ENCODE measurements at regions not wholly inside any gene's neighbourhood (a gene's known extent, or its start where the extent isn't known, plus 50 kb on each side); places are given as distances from the start of the nearest gene placed in this dataset.

DNA sequence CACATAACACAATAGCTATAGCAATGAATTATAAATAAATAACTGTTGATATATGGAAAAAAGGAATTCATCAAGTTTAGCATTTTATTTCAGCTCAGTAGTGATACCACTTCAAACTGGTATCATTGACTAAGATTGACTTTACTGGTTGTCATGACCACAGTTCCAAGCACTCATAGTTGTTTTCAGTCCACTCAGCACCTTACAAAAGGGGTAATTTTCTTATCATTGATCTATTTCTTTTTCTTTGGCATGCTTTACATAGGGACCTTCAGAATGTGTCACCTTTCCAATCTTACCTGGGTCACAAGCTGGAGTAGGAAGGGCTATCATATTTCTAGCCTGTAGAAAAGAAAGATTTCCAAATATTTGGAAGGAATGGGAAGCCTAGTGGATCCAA lies 275.5 kb upstream of the TMEM229A start:
- no peak overlapping the region for H3K4me2 ChIP-seq
- H3K27ac ChIP-seq: no peak overlapping the region
- no peaks in the 10 kb centered on the region for H3K9me3 ChIP-seq
- CTCF ChIA-PET: interaction anchor here (0.6 kb wide), 1 partner anchor 540 kb away, joined by 3 read pairs; no protein-coding TSS in a partner anchor
- no peak for ATAC-seq
- no peak for DNase-seq (ENCODE audit: low read depth in 1 of 2, low spot score in 1 of 2)
- POLR2A ChIA-PET: no interaction called here
- H3K4me1 ChIP-seq: no peaks in the 10 kb centered on the region
- no peak overlapping the region for H3K4me3 ChIP-seq
- no peak for FAIRE-seq
- TF ChIP-seq JUNB (IDR thresholded peaks at IDR 0.05) (no peak), TP53 (CRISPR knock-in tag; IDR thresholded peaks at IDR 0.05) (no peak), PHF8 (IDR thresholded peaks at IDR 0.05; ENCODE audit: borderline replicate concordance, low read depth) (no peak), CHD4 (IDR thresholded peaks at IDR 0.05; ENCODE audit: borderline replicate concordance) (no peak)
- TF ChIP-seq, protein P1, sequence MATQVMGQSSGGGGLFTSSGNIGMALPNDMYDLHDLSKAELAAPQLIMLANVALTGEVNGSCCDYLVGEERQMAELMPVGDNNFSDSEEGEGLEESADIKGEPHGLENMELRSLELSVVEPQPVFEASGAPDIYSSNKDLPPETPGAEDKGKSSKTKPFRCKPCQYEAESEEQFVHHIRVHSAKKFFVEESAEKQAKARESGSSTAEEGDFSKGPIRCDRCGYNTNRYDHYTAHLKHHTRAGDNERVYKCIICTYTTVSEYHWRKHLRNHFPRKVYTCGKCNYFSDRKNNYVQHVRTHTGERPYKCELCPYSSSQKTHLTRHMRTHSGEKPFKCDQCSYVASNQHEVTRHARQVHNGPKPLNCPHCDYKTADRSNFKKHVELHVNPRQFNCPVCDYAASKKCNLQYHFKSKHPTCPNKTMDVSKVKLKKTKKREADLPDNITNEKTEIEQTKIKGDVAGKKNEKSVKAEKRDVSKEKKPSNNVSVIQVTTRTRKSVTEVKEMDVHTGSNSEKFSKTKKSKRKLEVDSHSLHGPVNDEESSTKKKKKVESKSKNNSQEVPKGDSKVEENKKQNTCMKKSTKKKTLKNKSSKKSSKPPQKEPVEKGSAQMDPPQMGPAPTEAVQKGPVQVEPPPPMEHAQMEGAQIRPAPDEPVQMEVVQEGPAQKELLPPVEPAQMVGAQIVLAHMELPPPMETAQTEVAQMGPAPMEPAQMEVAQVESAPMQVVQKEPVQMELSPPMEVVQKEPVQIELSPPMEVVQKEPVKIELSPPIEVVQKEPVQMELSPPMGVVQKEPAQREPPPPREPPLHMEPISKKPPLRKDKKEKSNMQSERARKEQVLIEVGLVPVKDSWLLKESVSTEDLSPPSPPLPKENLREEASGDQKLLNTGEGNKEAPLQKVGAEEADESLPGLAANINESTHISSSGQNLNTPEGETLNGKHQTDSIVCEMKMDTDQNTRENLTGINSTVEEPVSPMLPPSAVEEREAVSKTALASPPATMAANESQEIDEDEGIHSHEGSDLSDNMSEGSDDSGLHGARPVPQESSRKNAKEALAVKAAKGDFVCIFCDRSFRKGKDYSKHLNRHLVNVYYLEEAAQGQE (IDR thresholded peaks at IDR 0.05): no peak

DNA sequence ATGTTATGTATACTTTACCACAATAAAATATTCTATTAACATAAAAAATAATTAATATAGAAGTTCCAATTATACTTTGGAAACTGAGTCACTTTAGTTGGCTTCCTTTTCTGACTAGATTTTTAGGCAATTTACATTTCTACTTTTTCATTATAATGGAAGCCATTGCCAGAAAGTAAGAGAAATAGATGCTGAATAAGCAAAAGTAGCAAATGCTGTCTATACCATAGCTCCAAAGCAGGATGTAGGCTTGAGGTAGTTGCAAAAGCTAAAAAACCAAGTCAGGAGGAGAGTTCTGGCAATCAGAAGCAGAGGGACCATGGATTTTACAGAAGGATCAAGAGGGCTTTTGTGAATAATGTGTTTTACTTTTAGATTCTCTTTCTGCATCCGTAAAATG lies 262.4 kb upstream of the TMEM229A start:
- Histone ChIP-seq H3K4me1 (no peaks in the 10 kb centered on the region), H3K27ac (no peak overlapping the region), H3K9me3 (peaks cover 3% of the 10 kb centered on the region; the same call in 1 of the 3 replicates), H3K4me3 (no peak overlapping the region), H3K4me2 (no peak overlapping the region)
- ChIA-PET CTCF (no interaction called here), POLR2A (no interaction called here)
- 49% methylated on average over 1 of the region's 1 CpG for WGBS (ENCODE audit: missing lambda C conversion rate)
- no peak for FAIRE-seq
- no peak for ATAC-seq
- no peak for DNase-seq (ENCODE audit: low read depth in 1 of 2, low spot score in 1 of 2)
- TF ChIP-seq, protein P2, sequence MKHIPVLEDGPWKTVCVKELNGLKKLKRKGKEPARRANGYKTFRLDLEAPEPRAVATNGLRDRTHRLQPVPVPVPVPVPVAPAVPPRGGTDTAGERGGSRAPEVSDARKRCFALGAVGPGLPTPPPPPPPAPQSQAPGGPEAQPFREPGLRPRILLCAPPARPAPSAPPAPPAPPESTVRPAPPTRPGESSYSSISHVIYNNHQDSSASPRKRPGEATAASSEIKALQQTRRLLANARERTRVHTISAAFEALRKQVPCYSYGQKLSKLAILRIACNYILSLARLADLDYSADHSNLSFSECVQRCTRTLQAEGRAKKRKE (CRISPR knock-in tag; IDR thresholded peaks at IDR 0.05; ENCODE audit: low read depth): no peak
- TF ChIP-seq EP300 (IDR thresholded peaks at IDR 0.05): no peak
- peak; percentile 43 for TF ChIP-seq MAFK (IDR thresholded peaks at IDR 0.05; ENCODE audit: partially characterized antibody)

DNA sequence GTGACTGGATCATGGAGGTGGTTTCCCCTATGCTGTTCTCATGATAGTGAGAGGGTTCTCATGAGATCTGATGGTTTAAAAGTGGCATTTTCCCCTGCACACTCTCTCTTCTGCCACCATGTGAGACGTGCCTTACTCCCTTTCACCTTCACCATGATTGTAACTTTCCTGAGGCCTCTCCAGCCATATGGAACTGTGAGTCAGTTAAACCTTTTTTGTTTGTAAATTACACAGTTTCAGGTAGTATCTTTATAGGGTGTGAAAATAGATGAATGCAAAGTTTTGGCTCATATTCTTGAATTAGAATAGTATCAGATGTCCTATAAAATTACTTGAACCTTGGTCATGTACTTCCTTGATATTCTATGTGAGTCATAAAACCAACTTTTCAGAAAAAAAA lies 252.1 kb upstream of the TMEM229A start:
- CTCF ChIA-PET: no interaction called here

More for the DNA sequence above, 252.1 kb upstream of the TMEM229A start:
- 0% methylated on average over 1 of the region's 1 CpG for WGBS (ENCODE audit: missing lambda C conversion rate)
- DNase-seq (ENCODE audit: low read depth in 1 of 2, low spot score in 1 of 2) (no peak), FAIRE-seq (no peak), ATAC-seq (no peak)
- Histone ChIP-seq H3K27ac (no peak overlapping the region), H3K9me3 (no peaks in the 10 kb centered on the region), H3K4me2 (no peak overlapping the region), H3K4me3 (no peak overlapping the region), H3K4me1 (no peaks in the 10 kb centered on the region)
- no peak for TF ChIP-seq RNF2 (IDR thresholded peaks at IDR 0.05; ENCODE audit: borderline replicate concordance, low read depth)
- TF ChIP-seq, protein P3, sequence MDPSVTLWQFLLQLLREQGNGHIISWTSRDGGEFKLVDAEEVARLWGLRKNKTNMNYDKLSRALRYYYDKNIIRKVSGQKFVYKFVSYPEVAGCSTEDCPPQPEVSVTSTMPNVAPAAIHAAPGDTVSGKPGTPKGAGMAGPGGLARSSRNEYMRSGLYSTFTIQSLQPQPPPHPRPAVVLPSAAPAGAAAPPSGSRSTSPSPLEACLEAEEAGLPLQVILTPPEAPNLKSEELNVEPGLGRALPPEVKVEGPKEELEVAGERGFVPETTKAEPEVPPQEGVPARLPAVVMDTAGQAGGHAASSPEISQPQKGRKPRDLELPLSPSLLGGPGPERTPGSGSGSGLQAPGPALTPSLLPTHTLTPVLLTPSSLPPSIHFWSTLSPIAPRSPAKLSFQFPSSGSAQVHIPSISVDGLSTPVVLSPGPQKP (IDR thresholded peaks at IDR 0.05; ENCODE audit: low read depth, low read length): no peak
- TF ChIP-seq HOXB5 (CRISPR knock-in tag; IDR thresholded peaks at IDR 0.05): no peak
- no peak for TF ChIP-seq RARB (CRISPR knock-in tag; IDR thresholded peaks at IDR 0.05)
- TF ChIP-seq RAD21 (conservative IDR thresholded peaks at IDR 0.05 in 1 of 2, IDR thresholded peaks at IDR 0.05 in 1 of 2): no peak
- TF ChIP-seq, protein P4, sequence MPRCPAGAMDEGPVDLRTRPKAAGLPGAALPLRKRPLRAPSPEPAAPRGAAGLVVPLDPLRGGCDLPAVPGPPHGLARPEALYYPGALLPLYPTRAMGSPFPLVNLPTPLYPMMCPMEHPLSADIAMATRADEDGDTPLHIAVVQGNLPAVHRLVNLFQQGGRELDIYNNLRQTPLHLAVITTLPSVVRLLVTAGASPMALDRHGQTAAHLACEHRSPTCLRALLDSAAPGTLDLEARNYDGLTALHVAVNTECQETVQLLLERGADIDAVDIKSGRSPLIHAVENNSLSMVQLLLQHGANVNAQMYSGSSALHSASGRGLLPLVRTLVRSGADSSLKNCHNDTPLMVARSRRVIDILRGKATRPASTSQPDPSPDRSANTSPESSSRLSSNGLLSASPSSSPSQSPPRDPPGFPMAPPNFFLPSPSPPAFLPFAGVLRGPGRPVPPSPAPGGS (IDR thresholded peaks at IDR 0.05): no peak
- TF ChIP-seq, protein P5, sequence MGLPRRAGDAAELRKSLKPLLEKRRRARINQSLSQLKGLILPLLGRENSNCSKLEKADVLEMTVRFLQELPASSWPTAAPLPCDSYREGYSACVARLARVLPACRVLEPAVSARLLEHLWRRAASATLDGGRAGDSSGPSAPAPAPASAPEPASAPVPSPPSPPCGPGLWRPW (IDR thresholded peaks at IDR 0.05): no peak
- TF ChIP-seq, protein P2 (CRISPR knock-in tag; IDR thresholded peaks at IDR 0.05; ENCODE audit: low read depth): no peak
- TF ChIP-seq MAFK (IDR thresholded peaks at IDR 0.05; ENCODE audit: partially characterized antibody): no peak
- no peak for TF ChIP-seq NR3C1 (IDR thresholded peaks at IDR 0.05)
- TF ChIP-seq JUNB (IDR thresholded peaks at IDR 0.05): no peak
- TF ChIP-seq FOSL2 (IDR thresholded peaks at IDR 0.05): no peak
- TF ChIP-seq FOSL2 (CRISPR knock-in tag; IDR thresholded peaks at IDR 0.05): no peak
- no peak for TF ChIP-seq ZSCAN20 (CRISPR knock-in tag; IDR thresholded peaks at IDR 0.05)
- POLR2A ChIA-PET: no interaction called here

Data from A549 (cell line).